GM18870 (cell line): ENCODE measurements at regions not wholly inside any gene's neighbourhood (a gene's known extent, or its start where the extent isn't known, plus 50 kb on each side); places are given as distances from the start of the nearest gene placed in this dataset.
"Not testable (repeated sequence)": the region's sequence is repeated elsewhere in the genome, so short reads cannot be mapped to it uniquely, and the experiment has no call there.

Experiments
- ATAC-seq: cut with Tn5 transposase; IDR thresholded peaks from one replicate; pipeline ENCODE4 v1.9.1; 2021; ENCODE audit warnings: moderate library complexity; ENCODE audit not compliant: unreplicated experiment

DNA sequence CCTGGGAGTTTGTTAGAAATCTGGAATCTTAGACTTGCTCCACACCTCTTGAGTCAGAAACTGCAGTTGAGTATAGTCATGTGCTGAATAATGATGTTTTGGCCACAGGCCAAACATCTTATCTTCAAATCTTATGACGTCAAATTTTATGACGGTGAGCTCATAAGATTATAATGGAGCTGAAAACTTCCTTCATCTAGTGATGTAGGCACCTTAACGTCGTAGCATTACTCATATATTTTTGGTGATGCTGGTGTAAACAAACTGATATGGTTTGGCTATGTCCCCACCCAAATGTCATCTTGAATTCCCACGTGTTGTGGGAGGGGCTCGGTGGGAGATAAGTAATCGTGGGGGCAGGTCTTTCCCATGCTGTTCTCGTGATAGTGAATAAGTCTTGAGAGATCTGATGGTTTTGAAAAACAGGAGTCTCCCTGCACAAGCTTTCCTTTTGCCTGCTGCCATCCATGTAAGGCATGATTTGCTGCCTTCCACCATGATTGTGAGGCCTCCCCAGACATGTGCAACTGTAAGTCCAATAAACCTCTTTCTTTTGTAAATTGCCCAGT lies 268.0 kb upstream of the PROK2 start:
- ATAC-seq: no peak

DNA sequence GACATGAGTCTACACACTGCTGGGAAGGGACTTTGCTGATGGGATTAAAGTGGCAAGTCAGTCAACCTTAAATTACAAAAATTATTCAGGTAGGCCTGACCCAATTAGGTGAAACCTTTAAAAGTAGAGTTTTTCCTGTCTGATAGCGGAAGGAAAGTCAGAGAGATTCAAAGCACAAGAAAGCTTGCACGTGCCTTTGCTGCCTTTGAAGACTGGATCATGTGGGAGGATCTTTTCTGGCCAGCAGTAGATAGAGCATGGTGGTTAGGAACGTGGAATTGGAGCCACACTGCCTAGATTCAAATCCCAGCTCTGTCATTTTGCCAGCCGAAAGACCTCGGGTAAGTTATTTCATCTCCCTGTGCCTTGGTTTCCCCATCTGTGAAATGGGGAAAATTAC lies 265.8 kb upstream of the PROK2 start:
- ATAC-seq: no peak

- no peak for ATAC-seq
Observed at GRCh38 chr3:72050048-72050632, 265.2 kb upstream of the PROK2 start.

GRCh38 chr3:72049300-72049699 lies 264.4 kb upstream of the PROK2 start:
- ATAC-seq: no peak

- ATAC-seq: no peak
Observed at GRCh38 chr3:72048873-72049272, 263.9 kb upstream of the PROK2 start.

GRCh38 chr3:72047221-72047871 lies 262.4 kb upstream of the PROK2 start:
- ATAC-seq: no peak

DNA sequence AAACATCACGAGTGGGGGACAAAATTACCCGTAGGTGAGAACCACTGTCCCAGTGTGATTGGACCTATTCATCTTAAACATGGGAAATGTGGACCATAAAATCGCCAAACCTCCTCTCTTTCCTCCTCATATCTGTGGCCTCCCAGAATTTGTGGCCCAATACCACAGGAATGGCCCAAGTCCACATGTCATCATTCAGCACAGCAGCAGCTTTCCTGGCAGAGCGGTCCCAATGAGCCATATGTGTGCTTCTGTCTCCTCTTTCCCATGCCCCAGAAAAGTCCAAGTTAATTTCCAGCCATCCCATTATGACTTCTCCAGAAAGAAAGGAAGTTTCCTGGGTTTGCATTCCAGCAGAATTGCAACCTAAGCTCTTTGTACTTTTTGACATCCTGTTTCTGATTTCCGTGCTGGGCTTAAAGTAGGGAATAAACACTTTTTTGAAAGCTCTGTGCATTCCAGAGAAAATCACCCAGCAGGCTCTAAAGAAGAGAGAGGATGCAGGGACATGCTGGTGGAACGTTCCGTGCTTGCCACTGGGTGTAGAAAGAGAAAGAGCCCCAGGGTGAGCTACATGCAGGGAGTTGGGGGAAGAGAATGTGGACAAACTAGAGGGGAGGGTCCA lies 259.4 kb upstream of the PROK2 start:
- no peak for ATAC-seq

GRCh38 chr3:72043204-72044133 lies 258.5 kb upstream of the PROK2 start:
- no peak for ATAC-seq

- no peak for ATAC-seq
Observed at GRCh38 chr3:72042397-72043203, 257.7 kb upstream of the PROK2 start.

DNA sequence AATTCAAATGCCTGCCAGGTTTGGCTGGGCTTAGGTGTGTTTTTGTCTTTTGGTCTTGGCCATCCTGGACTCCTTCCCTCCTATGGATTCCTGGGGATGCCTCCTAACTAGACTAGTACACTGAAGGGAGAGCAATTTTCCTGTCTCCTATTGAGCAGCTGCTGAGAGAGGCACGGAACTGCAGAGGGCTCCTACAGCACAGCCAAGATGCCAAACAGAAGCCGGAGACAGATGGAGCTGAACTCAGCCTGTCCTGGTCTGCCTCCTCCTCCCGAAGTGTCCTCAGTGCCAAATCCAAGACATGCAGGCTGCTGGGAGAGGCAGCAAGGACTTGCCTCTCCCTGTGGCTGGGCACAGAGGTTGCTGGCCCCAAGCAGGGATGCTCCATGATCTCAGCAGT lies 256.6 kb upstream of the PROK2 start:
- no peak for ATAC-seq

DNA sequence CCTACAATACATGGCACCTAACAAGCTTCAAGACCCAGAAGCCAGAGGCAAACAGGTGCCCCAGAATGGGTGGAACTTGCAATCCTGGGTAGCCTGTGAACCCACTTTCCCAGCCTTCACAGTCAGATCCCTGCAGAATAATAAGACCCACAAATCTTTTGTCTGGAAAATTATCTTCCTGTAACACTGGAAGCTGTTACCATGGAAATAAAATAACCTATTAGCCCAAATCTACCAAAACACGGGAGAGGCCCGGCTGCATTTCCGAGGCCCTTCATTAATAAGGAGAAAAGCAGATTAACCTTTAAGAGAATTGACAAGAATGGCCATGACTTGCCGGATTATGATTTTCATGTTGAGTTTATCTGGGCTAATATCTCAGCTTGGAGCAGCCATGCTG lies 256.1 kb upstream of the PROK2 start:
- no peak for ATAC-seq

DNA sequence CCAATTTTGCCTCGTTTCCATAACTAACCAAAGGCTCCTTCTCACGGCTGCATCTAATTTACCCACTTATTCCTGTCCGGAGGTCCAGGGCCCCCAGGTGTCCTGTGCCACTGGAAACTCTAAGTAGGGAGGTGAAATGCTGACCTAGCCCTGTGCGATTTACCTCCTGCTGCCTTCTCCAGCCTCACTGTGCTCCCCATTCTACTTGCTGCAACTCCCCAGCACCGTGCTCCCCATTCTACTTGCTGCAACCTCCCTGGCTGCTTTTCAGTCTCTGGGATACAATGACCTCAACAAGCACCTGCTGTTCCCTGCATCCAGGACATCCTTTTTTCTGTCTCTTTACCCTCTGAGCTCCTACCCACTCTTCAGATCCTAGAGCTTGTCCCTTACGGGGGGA lies 254.7 kb upstream of the PROK2 start:
- no peak for ATAC-seq

- ATAC-seq: no peak
Observed at GRCh38 chr3:72036899-72037298, 252.0 kb upstream of the PROK2 start.

DNA sequence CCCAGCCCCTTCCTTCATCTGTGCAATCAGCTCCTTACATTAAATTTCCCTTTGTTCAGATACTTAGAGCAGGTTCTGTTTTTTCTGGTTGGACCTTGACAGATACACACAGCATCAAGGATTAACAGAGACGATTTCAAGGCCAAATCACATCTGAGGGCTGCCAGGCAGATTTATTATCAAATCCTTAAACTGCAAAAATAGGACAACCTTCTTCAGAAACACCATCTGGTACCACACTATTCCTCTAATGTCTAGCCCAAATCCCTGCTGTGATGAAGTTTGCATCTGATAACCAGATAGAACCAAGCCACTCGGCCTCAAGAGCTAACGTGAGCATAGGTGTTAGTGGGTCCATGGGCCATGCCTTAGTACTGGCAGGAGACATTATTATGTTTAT lies 250.7 kb upstream of the PROK2 start:
- no peak for ATAC-seq

DNA sequence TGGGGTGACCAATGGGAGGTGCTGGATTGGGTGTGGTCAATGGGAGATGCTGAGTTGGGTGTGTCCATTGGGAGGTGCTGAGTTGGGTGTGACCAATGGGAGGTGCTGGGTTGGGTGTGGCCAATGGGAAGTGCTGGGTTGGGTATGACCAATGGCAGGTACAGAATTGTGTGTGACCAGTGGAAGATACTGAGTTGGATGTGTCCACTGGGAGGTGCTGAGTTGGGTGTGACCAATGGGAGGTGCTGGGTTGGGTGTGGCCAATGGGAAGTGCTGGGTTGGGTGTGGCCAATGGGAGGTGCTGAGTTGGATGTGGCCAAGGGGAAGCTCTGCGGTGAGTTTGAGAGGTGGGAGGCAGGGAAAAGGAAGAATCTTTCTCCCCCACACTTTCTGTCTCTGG lies 250.0 kb upstream of the PROK2 start:
- ATAC-seq: no peak

GRCh38 chr3:72033666-72034428 lies 248.9 kb upstream of the PROK2 start:
- no peak for ATAC-seq

- no peak for ATAC-seq
Observed at GRCh38 chr3:72032441-72033135, 247.6 kb upstream of the PROK2 start.

DNA sequence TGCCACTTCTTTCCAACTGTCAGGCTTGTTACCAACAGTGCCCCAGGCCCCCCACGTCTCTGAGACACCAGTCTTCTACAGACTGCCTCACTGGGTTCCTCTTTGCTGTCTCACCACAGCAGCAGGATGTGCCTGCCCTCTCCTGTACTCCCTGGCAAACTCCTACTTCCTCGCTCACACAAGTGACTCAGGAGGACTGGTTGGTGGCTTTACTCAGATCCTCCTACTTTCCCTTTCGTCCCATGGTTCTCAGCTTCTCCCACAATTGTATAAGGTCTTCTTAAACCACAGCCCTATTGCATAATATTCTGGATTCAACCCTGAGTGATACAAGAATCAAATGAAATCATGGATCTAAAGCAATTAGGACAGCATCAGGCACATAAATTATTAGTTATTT lies 246.6 kb upstream of the PROK2 start:
- no peak for ATAC-seq

GRCh38 chr3:72030296-72030695 lies 245.3 kb upstream of the PROK2 start:
- not testable (repeated sequence) for ATAC-seq
